T1000 (cell line): ENCODE measurements at regions not wholly inside any gene's neighbourhood (a gene's known extent, or its start where the extent isn't known, plus 50 kb on each side); places are given as distances from the start of the nearest gene placed in this dataset.

ENCODE experiments used
- DNase-seq: peaks from one replicate; lab custom pipeline; 2025; ENCODE audit warnings: mixed read lengths; lab: John Stamatoyannopoulos, UW

DNA sequence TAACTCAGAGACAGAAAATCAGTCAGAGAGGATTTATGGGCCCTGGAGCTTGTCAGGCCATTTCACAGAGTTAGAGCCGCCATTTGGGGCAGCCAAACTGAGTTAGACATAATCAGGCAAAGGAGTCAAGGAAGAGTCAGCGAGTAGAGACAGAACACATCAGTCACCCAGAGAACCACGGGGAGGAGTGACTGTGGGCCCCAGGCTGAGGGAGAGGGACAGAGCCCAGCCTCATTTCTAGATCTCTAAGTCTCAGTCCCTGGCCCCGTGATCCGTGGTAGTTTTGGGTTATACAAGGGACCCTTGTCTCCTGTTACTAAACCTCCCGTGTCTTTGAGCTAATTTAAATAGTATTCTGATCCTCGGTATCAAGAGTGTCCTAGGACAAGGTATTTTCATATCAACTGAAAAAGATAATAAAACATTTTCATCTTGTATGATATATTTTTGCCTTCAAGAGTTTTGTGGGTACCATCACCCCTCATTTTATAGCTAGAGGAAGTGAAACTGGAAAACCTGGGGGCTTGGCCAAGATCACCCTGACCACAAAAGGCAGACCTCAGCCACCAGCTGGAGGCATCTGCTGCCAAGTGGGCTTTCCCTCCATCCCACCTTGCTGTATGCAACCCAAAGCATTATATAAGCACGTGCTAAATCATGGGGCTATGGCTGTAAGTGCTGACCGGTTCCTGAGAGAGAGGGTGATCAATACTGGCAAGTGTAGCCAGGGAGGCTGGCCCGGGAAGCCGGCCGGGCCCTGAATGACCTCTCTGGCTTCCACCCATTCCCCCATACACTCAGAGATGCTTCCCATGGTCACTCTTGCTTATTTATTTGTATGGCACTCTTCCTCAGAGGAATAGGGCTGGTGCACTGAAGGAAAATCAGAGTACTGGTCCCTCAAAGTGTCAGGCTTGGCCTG lies 204.1 kb downstream of the BCOR start:
- no peak for DNase-seq

DNA sequence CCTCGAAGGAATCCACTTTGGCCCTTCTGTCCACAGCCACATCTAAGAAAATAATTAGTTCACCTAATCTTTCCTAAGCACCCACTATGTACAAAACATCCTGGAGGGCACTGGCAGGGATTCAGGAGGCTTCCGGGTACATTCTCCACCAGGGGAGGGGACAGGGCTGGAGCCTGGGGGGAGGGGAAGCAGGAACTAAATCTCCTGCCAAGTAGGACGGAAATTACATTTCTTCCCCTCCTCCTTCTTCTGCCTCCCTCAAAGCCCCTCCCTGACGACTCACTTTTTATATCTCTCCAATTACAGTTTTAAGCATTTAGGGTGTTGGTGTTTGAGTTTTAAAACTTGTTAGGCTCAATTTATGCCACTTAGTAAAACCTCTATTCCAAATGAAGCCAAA lies 203.1 kb downstream of the BCOR start:
- peak; percentile 9 for DNase-seq

- peak; percentile 10 for DNase-seq
Measured at GRCh38 chrX:39895218-39896110, 202.3 kb downstream of the BCOR start.

- DNase-seq = no peak
Measured at GRCh38 chrX:39896951-39897740, 200.6 kb downstream of the BCOR start.

- DNase-seq = no peak
Measured at GRCh38 chrX:39897741-39898097, 200.0 kb downstream of the BCOR start.

DNA sequence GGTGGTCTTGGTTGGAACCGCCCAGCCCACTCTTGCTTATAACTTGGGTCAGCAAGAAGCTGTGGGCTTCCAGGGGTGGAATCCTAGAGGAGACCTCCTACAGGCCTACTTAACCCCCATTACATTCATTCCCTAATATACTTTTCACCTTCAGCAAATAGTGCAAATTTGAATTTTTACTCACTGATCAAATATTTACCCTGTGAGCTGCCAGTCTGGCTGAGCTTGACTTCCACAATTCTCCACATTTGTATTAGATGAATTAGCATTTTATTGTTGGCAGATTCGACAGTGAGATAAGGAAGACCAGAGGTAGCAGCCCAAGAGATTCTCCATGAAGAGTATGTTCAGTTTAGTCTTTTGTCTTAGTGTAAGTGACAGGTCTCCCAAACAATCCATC lies 199.6 kb downstream of the BCOR start:
- DNase-seq = no peak

GRCh38 chrX:39899059-39899458 lies 198.7 kb downstream of the BCOR start:
- DNase-seq = no peak

GRCh38 chrX:39899856-39900776 lies 197.6 kb downstream of the BCOR start:
- no peak for DNase-seq

- DNase-seq = no peak
Measured at GRCh38 chrX:39900777-39901170, 197.0 kb downstream of the BCOR start.

- no peak for DNase-seq
Measured at GRCh38 chrX:39903343-39903742, 194.4 kb downstream of the BCOR start.

GRCh38 chrX:39903937-39904336 lies 193.8 kb downstream of the BCOR start:
- DNase-seq = no peak

GRCh38 chrX:39904816-39905537 lies 192.8 kb downstream of the BCOR start:
- no peak for DNase-seq

GRCh38 chrX:39905538-39905891 lies 192.2 kb downstream of the BCOR start:
- DNase-seq = no peak

GRCh38 chrX:39905946-39906345 lies 191.8 kb downstream of the BCOR start:
- DNase-seq = no peak

- DNase-seq = peak; percentile 83
Measured at GRCh38 chrX:39907964-39908661, 189.6 kb downstream of the BCOR start.

- no peak for DNase-seq
Measured at GRCh38 chrX:39909996-39910395, 187.8 kb downstream of the BCOR start.

DNA sequence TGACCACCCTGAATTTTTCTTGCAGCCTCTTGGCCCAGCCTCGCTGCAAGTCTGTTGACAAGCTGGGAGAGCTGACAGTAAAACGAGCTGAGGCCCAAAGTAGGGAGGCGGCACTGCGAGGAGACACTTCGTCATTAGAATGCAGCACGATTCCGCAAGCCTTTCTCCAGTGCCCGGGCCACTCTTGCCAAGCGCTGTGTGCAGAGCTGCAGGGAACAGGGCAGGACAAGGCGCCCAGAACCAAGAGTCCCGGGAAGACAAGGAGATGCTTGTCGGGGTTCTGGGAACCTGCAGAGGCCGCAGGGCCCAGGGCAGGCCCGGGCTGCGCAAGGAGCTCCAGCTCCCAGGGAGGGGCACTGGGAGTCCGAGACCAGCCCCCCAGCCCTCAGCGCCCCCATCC lies 187.1 kb downstream of the BCOR start:
- no peak for DNase-seq

GRCh38 chrX:39911278-39911897 lies 186.4 kb downstream of the BCOR start:
- no peak for DNase-seq

GRCh38 chrX:39912126-39912525 lies 185.6 kb downstream of the BCOR start:
- DNase-seq = no peak
